ENCODE measurements at regions not wholly inside any gene's neighbourhood (a gene's known extent, or its start where the extent isn't known, plus 50 kb on each side); places are given as distances from the start of the nearest gene placed in this dataset.

DNA sequence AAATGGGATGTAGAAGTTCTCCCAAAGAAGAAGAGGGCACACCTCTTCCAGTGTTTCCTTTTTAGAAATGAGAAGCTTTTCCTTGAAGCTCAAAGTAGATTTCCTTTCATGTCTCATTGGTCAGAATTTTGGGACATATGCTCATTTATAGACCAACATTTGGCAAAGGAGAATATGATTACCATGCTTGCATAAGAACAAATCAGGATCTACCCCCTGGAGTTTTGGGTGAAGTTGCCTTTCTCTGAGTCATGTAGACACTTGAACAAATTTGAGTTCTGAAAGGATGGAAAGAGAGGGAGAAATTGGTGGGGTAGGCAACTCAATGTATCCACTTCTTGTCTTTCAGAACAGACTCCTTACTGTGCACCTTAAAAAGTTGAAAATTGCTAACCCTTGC lies 409.0 kb downstream of the SLC4A3 start:
- no peak overlapping the region for H3K4me3 Mint-ChIP-seq
- H3K4me1 Mint-ChIP-seq, result peaks cover 2% of the 10 kb centered on the region
- H3K36me3 Mint-ChIP-seq (ENCODE audit: low read depth), result no peaks in the 10 kb centered on the region
- H3K27me3 Mint-ChIP-seq (ENCODE audit: low read depth), result no peaks in the 10 kb centered on the region
- peaks cover 5% of the 10 kb centered on the region for H3K9me3 Mint-ChIP-seq
- no peak overlapping the region for H3K27ac Mint-ChIP-seq (ENCODE audit: unreplicated experiment)
- no peak for DNase-seq (ENCODE audit: low read depth, low spot score)
- TF ChIP-seq, protein P1, sequence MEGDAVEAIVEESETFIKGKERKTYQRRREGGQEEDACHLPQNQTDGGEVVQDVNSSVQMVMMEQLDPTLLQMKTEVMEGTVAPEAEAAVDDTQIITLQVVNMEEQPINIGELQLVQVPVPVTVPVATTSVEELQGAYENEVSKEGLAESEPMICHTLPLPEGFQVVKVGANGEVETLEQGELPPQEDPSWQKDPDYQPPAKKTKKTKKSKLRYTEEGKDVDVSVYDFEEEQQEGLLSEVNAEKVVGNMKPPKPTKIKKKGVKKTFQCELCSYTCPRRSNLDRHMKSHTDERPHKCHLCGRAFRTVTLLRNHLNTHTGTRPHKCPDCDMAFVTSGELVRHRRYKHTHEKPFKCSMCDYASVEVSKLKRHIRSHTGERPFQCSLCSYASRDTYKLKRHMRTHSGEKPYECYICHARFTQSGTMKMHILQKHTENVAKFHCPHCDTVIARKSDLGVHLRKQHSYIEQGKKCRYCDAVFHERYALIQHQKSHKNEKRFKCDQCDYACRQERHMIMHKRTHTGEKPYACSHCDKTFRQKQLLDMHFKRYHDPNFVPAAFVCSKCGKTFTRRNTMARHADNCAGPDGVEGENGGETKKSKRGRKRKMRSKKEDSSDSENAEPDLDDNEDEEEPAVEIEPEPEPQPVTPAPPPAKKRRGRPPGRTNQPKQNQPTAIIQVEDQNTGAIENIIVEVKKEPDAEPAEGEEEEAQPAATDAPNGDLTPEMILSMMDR (conservative IDR thresholded peaks at IDR 0.05), result no peak

DNA sequence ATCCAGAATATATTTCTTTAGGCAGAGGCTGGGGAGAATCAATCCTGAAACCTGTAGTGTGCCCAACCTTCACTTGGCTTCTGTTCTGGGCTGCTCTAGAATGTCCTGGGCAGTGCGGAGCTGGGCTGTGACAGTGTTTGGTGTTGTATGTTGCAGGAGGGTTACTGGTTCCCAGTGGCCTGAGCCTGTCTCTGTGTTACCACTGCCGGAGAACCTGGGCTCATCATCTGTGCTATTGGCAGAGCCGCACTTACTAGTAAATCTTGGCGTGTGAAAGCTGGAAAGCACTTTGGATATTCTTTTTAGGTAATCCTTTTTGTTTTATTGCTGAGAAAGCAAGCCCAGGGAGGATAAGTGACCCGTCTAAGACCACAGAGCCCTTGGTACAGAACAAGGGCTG lies 412.9 kb downstream of the SLC4A3 start:
- no peak overlapping the region for H3K27ac Mint-ChIP-seq (ENCODE audit: unreplicated experiment)
- H3K9me3 Mint-ChIP-seq, result peaks cover 3% of the 10 kb centered on the region
- TF ChIP-seq, protein P1 (conservative IDR thresholded peaks at IDR 0.05), result no peak
- peaks cover 7% of the 10 kb centered on the region for H3K4me1 Mint-ChIP-seq
- no peaks in the 10 kb centered on the region for H3K27me3 Mint-ChIP-seq (ENCODE audit: low read depth)
- no peak overlapping the region for H3K4me3 Mint-ChIP-seq
- DNase-seq (ENCODE audit: low read depth, low spot score), result no peak
- H3K36me3 Mint-ChIP-seq (ENCODE audit: low read depth), result no peaks in the 10 kb centered on the region

DNA sequence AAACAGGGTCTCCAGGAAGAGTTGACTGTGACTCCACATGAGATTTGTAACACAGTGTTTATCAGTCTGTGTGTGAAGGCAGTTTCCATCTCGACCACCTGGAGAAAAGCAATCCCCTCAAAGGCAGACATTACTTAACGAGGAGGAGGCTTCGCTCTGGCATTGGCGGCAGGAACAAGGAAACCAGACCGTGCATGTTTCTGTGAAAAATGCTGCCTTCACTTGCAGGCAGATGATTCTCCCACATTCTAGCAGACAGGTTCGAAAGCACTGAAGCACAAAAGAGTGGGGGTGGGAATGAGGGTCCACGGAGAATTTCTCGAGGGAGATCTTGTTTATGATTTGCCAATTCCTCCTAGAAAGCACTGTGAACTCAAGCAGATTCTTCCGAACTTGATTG lies 414.0 kb downstream of the SLC4A3 start:
- no peaks in the 10 kb centered on the region for H3K27me3 Mint-ChIP-seq (ENCODE audit: low read depth)
- H3K4me3 Mint-ChIP-seq, result no peak overlapping the region
- H3K27ac Mint-ChIP-seq (ENCODE audit: unreplicated experiment), result no peak overlapping the region
- TF ChIP-seq, protein P1 (conservative IDR thresholded peaks at IDR 0.05), result no peak
- peaks cover 7% of the 10 kb centered on the region for H3K4me1 Mint-ChIP-seq
- DNase-seq (ENCODE audit: low read depth, low spot score), result no peak
- H3K9me3 Mint-ChIP-seq, result no peaks in the 10 kb centered on the region
- H3K36me3 Mint-ChIP-seq (ENCODE audit: low read depth), result no peaks in the 10 kb centered on the region

GRCh38 chr2:220043155-220043989 lies 415.9 kb downstream of the SLC4A3 start:
- TF ChIP-seq, protein P1 (conservative IDR thresholded peaks at IDR 0.05), result no peak
- Mint-ChIP-seq H3K36me3 (ENCODE audit: low read depth) (no peaks in the 10 kb centered on the region), H3K4me3 (no peak overlapping the region), H3K4me1 (peaks cover 7% of the 10 kb centered on the region), H3K27ac (ENCODE audit: unreplicated experiment) (no peak overlapping the region), H3K27me3 (ENCODE audit: low read depth) (no peaks in the 10 kb centered on the region), H3K9me3 (no peaks in the 10 kb centered on the region)
- DNase-seq (ENCODE audit: low read depth, low spot score), result no peak

DNA sequence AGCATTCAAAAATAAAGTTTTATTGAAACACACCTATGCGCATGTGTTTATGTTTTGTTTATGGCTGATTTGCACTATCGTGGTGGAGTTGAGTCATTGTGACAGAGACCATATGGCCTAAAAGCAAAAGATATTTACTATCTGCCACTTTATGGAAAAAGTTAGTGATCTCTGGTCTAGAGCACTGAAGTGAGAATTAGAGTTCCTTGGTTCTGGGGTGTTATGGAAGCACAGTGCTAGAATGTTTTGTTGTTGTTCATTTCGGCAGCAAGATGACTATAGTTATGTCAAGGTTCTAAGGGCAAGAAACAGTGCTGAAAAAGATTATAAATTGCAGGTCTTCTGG lies 416.5 kb downstream of the SLC4A3 start:
- H3K27me3 Mint-ChIP-seq (ENCODE audit: low read depth), result no peaks in the 10 kb centered on the region
- DNase-seq (ENCODE audit: low read depth, low spot score), result no peak
- TF ChIP-seq, protein P1 (conservative IDR thresholded peaks at IDR 0.05), result no peak
- no peaks in the 10 kb centered on the region for H3K36me3 Mint-ChIP-seq (ENCODE audit: low read depth)
- no peak overlapping the region for H3K27ac Mint-ChIP-seq (ENCODE audit: unreplicated experiment)
- no peak overlapping the region for H3K4me3 Mint-ChIP-seq
- H3K9me3 Mint-ChIP-seq, result no peaks in the 10 kb centered on the region
- H3K4me1 Mint-ChIP-seq, result peaks cover 7% of the 10 kb centered on the region
